Astrocyte of the spinal cord (primary cell): ENCODE measurements at regions not wholly inside any gene's neighbourhood (a gene's known extent, or its start where the extent isn't known, plus 50 kb on each side); places are given as distances from the start of the nearest gene placed in this dataset.
"Not testable (repeated sequence)": the region's sequence is repeated elsewhere in the genome, so short reads cannot be mapped to it uniquely, and the experiment has no call there.

Source experiments
- DNase-seq: peaks from one replicate; pipeline ENCODE4 v3.0.0; 2011; ENCODE audit warnings: low read depth, low spot score
- H3K4me3 ChIP-seq: 2 replicates; pipeline ENCODE4 v1.5.1; 2011; ENCODE audit warnings: low read depth, mild to moderate bottlenecking, low read length, moderate library complexity
- in situ Hi-C: cut with HindIII; loops from 2 replicates; pipeline ENCODE4 v1.10.0; 2017; ENCODE audit warnings: low sequenced_read_pairs
- TF ChIP-seq, protein P1 (sequence below): IDR thresholded peaks from 2 replicates; pipeline ENCODE4 v1.5.1; 2012; ENCODE audit warnings: low read depth, mild to moderate bottlenecking, low read length, inconsistent platforms

- no peak for DNase-seq
- TF ChIP-seq, protein P1, sequence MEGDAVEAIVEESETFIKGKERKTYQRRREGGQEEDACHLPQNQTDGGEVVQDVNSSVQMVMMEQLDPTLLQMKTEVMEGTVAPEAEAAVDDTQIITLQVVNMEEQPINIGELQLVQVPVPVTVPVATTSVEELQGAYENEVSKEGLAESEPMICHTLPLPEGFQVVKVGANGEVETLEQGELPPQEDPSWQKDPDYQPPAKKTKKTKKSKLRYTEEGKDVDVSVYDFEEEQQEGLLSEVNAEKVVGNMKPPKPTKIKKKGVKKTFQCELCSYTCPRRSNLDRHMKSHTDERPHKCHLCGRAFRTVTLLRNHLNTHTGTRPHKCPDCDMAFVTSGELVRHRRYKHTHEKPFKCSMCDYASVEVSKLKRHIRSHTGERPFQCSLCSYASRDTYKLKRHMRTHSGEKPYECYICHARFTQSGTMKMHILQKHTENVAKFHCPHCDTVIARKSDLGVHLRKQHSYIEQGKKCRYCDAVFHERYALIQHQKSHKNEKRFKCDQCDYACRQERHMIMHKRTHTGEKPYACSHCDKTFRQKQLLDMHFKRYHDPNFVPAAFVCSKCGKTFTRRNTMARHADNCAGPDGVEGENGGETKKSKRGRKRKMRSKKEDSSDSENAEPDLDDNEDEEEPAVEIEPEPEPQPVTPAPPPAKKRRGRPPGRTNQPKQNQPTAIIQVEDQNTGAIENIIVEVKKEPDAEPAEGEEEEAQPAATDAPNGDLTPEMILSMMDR = no peak
- in situ Hi-C loops = no loop called here
- H3K4me3 ChIP-seq = no peak overlapping the region
Measured at GRCh38 chr10:60534761-60535389, 145.2 kb upstream of the ANK3 start.

GRCh38 chr10:60532696-60533468, 143.2 kb upstream of the ANK3 start:
- no peak for DNase-seq
- in situ Hi-C loops = no loop called here

GRCh38 chr10:60531006-60531405, 141.3 kb upstream of the ANK3 start:
- in situ Hi-C loops = no loop called here
- no peak for DNase-seq
- TF ChIP-seq, protein P1 = no peak
- H3K4me3 ChIP-seq = no peak overlapping the region

More at GRCh38 chr10:60532696-60533468, 143.2 kb upstream of the ANK3 start:
- H3K4me3 ChIP-seq = no peak overlapping the region
- TF ChIP-seq, protein P1 = no peak

GRCh38 chr10:60527676-60528075, 138.0 kb upstream of the ANK3 start:
- TF ChIP-seq, protein P1 = no peak
- in situ Hi-C loops = no loop called here
- no peak for DNase-seq

GRCh38 chr10:60525716-60526585, 136.3 kb upstream of the ANK3 start:
- TF ChIP-seq, protein P1 = no peak
- no peak overlapping the region for H3K4me3 ChIP-seq
- DNase-seq = no peak
- in situ Hi-C loops = no loop called here

More at GRCh38 chr10:60527676-60528075, 138.0 kb upstream of the ANK3 start:
- H3K4me3 ChIP-seq = no peak overlapping the region

DNA sequence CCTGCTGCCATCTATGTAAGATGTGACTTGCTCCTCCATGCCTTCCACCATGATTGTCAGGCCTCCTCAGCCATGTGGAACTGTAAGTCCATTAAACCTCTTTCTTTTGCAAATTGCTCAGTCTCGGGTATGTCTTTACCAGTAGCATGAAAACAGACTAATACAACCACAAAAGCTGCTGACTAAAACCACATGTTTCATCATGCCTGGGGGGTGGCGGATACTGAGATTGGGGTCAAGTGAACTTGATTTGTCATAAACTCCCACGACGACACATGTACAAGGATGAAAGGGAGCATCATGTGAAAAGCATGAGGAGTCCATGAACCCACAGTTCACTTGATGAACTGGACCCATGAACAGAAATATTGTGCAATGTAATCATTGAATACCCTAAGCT, 134.9 kb upstream of the ANK3 start:
- TF ChIP-seq, protein P1 = no peak
- H3K4me3 ChIP-seq = no peak overlapping the region
- in situ Hi-C loops = no loop called here
- DNase-seq = peak; percentile 79

DNA sequence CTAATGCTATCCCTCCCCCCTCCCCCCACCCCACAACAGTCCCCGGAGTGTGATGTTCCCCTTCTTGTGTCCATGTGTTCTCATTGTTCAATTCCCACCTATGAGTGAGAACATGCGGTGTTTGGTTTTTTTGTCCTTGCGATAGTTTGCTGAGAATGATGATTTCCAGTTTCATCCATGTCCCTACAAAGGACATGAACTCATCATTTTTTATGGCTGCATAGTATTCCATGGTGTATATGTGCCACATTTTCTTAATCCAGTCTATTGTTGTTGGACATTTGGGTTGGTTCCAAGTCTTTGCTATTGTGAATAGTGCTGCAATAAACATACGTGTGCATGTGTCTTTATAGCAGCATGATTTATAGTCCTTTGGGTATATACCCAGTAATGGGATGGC, 133.7 kb upstream of the ANK3 start:
- H3K4me3 ChIP-seq, in situ Hi-C loops, DNase-seq: not testable (repeated sequence)
